ENCODE measurements at regions not wholly inside any gene's neighbourhood (a gene's known extent, or its start where the extent isn't known, plus 50 kb on each side); places are given as distances from the start of the nearest gene placed in this dataset.

DNA sequence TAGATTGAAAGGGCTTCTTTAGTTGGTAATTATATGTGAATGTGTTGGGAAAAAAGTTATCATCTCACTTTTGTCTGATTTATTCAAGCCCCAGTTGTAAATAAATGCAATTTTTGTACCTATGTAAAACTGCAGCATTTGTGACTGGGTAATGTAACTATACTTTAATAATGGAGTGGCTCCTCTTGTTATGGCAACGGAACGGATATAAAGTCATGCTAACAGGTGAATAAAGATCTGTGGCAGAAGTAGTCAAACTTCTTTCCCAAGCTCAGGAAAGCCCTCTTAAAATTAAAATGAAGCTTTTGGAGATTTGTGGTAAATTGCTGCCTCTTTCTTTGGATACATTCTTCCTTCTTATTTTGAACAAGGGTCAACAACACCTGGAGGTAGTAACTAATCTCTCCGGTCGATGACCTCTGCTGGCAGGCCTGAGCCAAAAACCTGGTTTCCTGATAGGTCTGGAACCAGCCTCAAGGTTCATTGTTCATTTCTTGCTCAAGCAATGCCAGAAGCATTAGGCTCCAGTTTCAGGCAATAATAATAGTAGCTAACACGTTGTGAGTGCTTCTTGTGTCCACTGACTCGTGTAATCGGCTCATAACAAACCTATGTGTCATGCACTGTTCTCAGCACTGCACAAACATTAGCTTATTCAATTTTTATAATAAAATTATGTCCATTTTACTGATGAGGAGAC lies 313.4 kb upstream of the DACH1 start:
- Histone ChIP-seq H3K27ac (no peak overlapping the region), H3K4me3 (no peak overlapping the region), H3K9me3 (replicated peaks) (no peaks in the 10 kb centered on the region), H3K36me3 (no peaks in the 10 kb centered on the region), H3K27me3 (replicated peaks) (no peaks in the 10 kb centered on the region), H3K4me1 (replicated peaks) (no peaks in the 10 kb centered on the region)
- no peak for DNase-seq (ENCODE audit: low read depth in 1 of 2, low spot score in 2 of 2)

DNA sequence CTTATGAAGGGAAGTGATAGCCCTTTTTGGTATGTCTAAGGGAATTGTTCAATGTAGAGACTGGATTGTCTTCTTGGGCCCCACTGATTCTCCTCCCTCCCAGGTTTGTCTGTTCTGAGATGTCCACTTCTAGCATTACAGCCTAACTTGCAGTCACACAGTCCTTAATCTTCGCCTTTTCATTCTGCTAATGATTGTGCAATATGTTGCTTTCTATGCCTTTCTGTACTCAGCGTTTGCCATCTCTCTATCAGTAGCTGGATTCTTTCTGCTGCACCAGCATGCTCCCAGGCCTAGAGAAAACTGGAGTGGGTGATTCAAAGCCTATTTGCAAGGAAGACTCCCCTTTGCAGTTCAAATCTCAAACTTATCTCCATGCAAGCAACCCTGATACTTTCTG lies 307.5 kb upstream of the DACH1 start:
- no peaks in the 10 kb centered on the region for H3K36me3 ChIP-seq
- no peaks in the 10 kb centered on the region for H3K4me1 ChIP-seq (replicated peaks)
- H3K4me3 ChIP-seq = no peak overlapping the region
- no peak overlapping the region for H3K27ac ChIP-seq
- no peak for DNase-seq (ENCODE audit: low read depth in 1 of 2, low spot score in 2 of 2)
- no peaks in the 10 kb centered on the region for H3K9me3 ChIP-seq (replicated peaks)
- H3K27me3 ChIP-seq (replicated peaks) = no peaks in the 10 kb centered on the region

GRCh38 chr13:72170571-72170970 lies 303.6 kb upstream of the DACH1 start:
- no peaks in the 10 kb centered on the region for H3K4me1 ChIP-seq (replicated peaks)
- no peak overlapping the region for H3K4me3 ChIP-seq
- DNase-seq (ENCODE audit: low read depth in 1 of 2, low spot score in 2 of 2) = no peak
- H3K27me3 ChIP-seq (replicated peaks) = no peaks in the 10 kb centered on the region
- no peaks in the 10 kb centered on the region for H3K36me3 ChIP-seq
- no peak overlapping the region for H3K27ac ChIP-seq
- H3K9me3 ChIP-seq (replicated peaks) = no peaks in the 10 kb centered on the region

- Histone ChIP-seq H3K36me3 (no peaks in the 10 kb centered on the region), H3K9me3 (replicated peaks) (no peaks in the 10 kb centered on the region), H3K27ac (no peak overlapping the region), H3K4me3 (no peak overlapping the region), H3K27me3 (replicated peaks) (no peaks in the 10 kb centered on the region), H3K4me1 (replicated peaks) (no peaks in the 10 kb centered on the region)
- DNase-seq (ENCODE audit: low read depth in 1 of 2, low spot score in 2 of 2) = no peak
These were observed 301.3 kb upstream of the DACH1 start for GRCh38 chr13:72168126-72168855.

DNA sequence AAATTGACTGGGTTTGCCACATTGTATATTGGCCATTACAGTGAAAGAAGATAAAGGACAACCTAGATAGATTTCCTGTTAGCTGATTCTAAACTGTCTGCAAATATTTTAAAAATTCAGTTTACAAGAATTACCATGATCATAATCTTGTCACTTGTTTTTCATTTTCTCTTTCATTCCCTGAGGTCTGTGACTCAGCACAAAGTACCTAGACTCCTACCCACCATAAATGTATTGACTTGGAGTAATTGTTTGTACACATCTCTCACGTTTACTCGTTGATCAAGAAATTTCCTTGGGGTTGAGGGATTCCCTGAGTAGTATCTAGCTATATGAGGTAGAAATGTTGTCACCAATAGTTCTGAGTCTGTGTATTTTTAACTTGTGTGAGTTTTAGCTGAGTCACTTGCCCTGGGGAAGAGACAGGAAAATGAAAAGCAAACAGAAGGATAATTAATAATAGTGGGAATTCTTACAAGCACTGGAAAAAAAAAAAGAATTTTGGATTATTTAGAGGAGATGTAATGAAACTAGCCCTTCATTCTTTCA lies 299.2 kb upstream of the DACH1 start:
- no peak for DNase-seq (ENCODE audit: low read depth in 1 of 2, low spot score in 2 of 2)
- no peaks in the 10 kb centered on the region for H3K27me3 ChIP-seq (replicated peaks)
- H3K9me3 ChIP-seq (replicated peaks) = no peaks in the 10 kb centered on the region
- no peaks in the 10 kb centered on the region for H3K4me1 ChIP-seq (replicated peaks)
- no peak overlapping the region for H3K4me3 ChIP-seq
- H3K36me3 ChIP-seq = no peaks in the 10 kb centered on the region
- H3K27ac ChIP-seq = no peak overlapping the region

GRCh38 chr13:72165276-72165675 lies 298.3 kb upstream of the DACH1 start:
- Histone ChIP-seq H3K36me3 (no peaks in the 10 kb centered on the region), H3K27me3 (replicated peaks) (no peaks in the 10 kb centered on the region), H3K27ac (no peak overlapping the region), H3K4me1 (replicated peaks) (no peaks in the 10 kb centered on the region), H3K4me3 (no peak overlapping the region), H3K9me3 (replicated peaks) (no peaks in the 10 kb centered on the region)
- no peak for DNase-seq (ENCODE audit: low read depth in 1 of 2, low spot score in 2 of 2)

GRCh38 chr13:72164811-72165210 lies 297.8 kb upstream of the DACH1 start:
- DNase-seq (ENCODE audit: low read depth in 1 of 2, low spot score in 2 of 2) = no peak
- Histone ChIP-seq H3K36me3 (no peaks in the 10 kb centered on the region), H3K4me1 (replicated peaks) (no peaks in the 10 kb centered on the region), H3K27me3 (replicated peaks) (no peaks in the 10 kb centered on the region), H3K27ac (no peak overlapping the region), H3K4me3 (no peak overlapping the region), H3K9me3 (replicated peaks) (no peaks in the 10 kb centered on the region)

GRCh38 chr13:72163678-72164077 lies 296.7 kb upstream of the DACH1 start:
- Histone ChIP-seq H3K9me3 (replicated peaks) (no peaks in the 10 kb centered on the region), H3K4me3 (no peak overlapping the region), H3K4me1 (replicated peaks) (no peaks in the 10 kb centered on the region), H3K36me3 (no peaks in the 10 kb centered on the region), H3K27me3 (replicated peaks) (no peaks in the 10 kb centered on the region), H3K27ac (no peak overlapping the region)
- DNase-seq (ENCODE audit: low read depth in 1 of 2, low spot score in 2 of 2) = no peak

DNA sequence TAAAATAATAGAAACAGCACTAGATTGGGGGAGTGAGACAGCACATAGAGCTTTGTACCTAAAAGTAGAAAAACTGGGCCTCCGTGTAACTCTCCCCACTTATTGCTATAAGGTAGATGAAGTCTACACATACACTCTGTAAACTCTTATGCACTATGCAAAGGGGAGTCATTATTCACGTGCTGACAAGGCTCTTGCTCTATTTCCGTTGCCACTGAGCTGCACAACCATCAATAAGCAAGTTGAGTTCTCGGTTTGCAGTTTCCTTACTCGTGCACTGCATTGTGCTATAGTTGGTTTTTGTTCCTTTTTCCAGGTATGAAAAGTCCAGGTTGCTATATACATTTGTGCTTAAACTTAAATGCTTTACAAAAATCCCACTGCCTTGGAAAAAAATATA lies 294.0 kb upstream of the DACH1 start:
- H3K36me3 ChIP-seq = no peaks in the 10 kb centered on the region
- H3K27me3 ChIP-seq (replicated peaks) = no peaks in the 10 kb centered on the region
- no peaks in the 10 kb centered on the region for H3K9me3 ChIP-seq (replicated peaks)
- H3K27ac ChIP-seq = no peak overlapping the region
- H3K4me1 ChIP-seq (replicated peaks) = no peaks in the 10 kb centered on the region
- DNase-seq (ENCODE audit: low read depth in 1 of 2, low spot score in 2 of 2) = no peak
- no peak overlapping the region for H3K4me3 ChIP-seq

DNA sequence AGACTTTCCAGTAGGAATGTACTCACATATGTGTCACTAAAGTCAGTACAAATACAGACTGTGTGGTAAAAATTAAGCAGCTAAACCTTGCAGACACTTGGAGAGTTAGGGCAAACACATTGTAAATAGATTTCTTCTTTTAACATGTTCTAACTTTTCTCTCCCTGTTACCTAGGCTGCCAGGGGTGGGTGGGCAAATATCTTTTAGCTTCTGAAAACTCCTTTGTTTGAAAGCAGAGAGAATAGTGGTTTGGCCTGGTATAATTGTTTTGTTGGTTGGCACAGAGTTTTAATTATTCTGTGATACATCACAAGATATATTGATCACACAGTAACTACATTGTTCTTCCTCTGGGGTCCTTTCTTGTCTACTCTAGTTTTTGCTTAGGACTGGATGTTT lies 289.8 kb upstream of the DACH1 start:
- Histone ChIP-seq H3K9me3 (replicated peaks) (no peaks in the 10 kb centered on the region), H3K36me3 (no peaks in the 10 kb centered on the region), H3K27ac (no peak overlapping the region), H3K4me1 (replicated peaks) (no peaks in the 10 kb centered on the region), H3K27me3 (replicated peaks) (no peaks in the 10 kb centered on the region), H3K4me3 (no peak overlapping the region)
- DNase-seq (ENCODE audit: low read depth in 1 of 2, low spot score in 2 of 2) = no peak

- Histone ChIP-seq H3K9me3 (replicated peaks) (no peaks in the 10 kb centered on the region), H3K36me3 (no peaks in the 10 kb centered on the region), H3K27ac (no peak overlapping the region), H3K4me1 (replicated peaks) (no peaks in the 10 kb centered on the region), H3K4me3 (no peak overlapping the region), H3K27me3 (replicated peaks) (no peaks in the 10 kb centered on the region)
- no peak for DNase-seq (ENCODE audit: low read depth in 1 of 2, low spot score in 2 of 2)
These were observed 286.3 kb upstream of the DACH1 start for GRCh38 chr13:72153272-72153671.

DNA sequence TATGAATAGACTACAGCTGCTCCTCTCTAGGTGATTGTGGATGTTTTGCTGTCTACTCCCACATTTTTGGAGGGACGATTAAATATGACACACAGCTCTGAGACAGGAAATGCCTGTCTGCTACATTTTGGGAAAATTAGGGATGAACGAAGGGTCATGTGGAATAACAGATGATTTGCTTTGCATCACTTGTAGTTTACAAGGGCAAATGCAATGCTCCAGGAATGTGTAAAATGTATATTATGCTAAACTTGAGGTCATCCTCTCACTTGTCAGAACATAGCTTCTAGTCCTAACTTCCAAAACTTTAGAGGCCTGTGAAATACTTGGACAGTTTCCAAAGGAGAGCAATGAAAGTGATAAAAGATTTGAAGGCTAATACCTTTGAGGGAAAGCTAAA lies 284.2 kb upstream of the DACH1 start:
- H3K36me3 ChIP-seq = no peaks in the 10 kb centered on the region
- H3K4me1 ChIP-seq (replicated peaks) = no peaks in the 10 kb centered on the region
- H3K9me3 ChIP-seq (replicated peaks) = no peaks in the 10 kb centered on the region
- no peak overlapping the region for H3K4me3 ChIP-seq
- no peak for DNase-seq (ENCODE audit: low read depth in 1 of 2, low spot score in 2 of 2)
- no peaks in the 10 kb centered on the region for H3K27me3 ChIP-seq (replicated peaks)
- no peak overlapping the region for H3K27ac ChIP-seq

- Histone ChIP-seq H3K27ac (no peak overlapping the region), H3K27me3 (replicated peaks) (no peaks in the 10 kb centered on the region), H3K36me3 (no peaks in the 10 kb centered on the region), H3K4me3 (no peak overlapping the region), H3K9me3 (replicated peaks) (no peaks in the 10 kb centered on the region), H3K4me1 (replicated peaks) (no peaks in the 10 kb centered on the region)
- DNase-seq (ENCODE audit: low read depth in 1 of 2, low spot score in 2 of 2) = no peak
These were observed 283.5 kb upstream of the DACH1 start for GRCh38 chr13:72150502-72150901.

GRCh38 chr13:72149701-72150100 lies 282.7 kb upstream of the DACH1 start:
- Histone ChIP-seq H3K4me1 (replicated peaks) (no peaks in the 10 kb centered on the region), H3K36me3 (no peaks in the 10 kb centered on the region), H3K4me3 (no peak overlapping the region), H3K9me3 (replicated peaks) (no peaks in the 10 kb centered on the region), H3K27ac (no peak overlapping the region), H3K27me3 (replicated peaks) (no peaks in the 10 kb centered on the region)
- DNase-seq (ENCODE audit: low read depth in 1 of 2, low spot score in 2 of 2) = no peak

Data from SJSA1 (cell line).